Mucosa of stomach (tissue), 1 donor: ENCODE measurements at regions not wholly inside any gene's neighbourhood (a gene's known extent, or its start where the extent isn't known, plus 50 kb on each side); places are given as distances from the start of the nearest gene placed in this dataset.

Experiments
- H3K27me3 ChIP-seq: one replicate; pipeline ENCODE4 v1.7.0; 2013; ENCODE audit warnings: mild to moderate bottlenecking, low read length; ENCODE audit not compliant: control insufficient read depth, insufficient read depth
- H3K36me3 ChIP-seq: one replicate; pipeline ENCODE4 v1.7.0; 2013; ENCODE audit warnings: low read length; ENCODE audit not compliant: control insufficient read depth, insufficient read depth
- H3K4me1 ChIP-seq: one replicate; pipeline ENCODE4 v1.7.0; 2013; ENCODE audit warnings: mild to moderate bottlenecking, low read length; ENCODE audit not compliant: control insufficient read depth, insufficient read depth
- H3K4me3 ChIP-seq: one replicate; pipeline ENCODE4 v1.7.0; 2013; ENCODE audit warnings: low read length
- H3K9ac ChIP-seq: one replicate; pipeline ENCODE4 v1.7.0; 2013; ENCODE audit warnings: mild to moderate bottlenecking, low read length, moderate library complexity
- H3K9me3 ChIP-seq: one replicate; pipeline ENCODE4 v1.7.0; 2013; ENCODE audit warnings: mild to moderate bottlenecking, low read length, moderate library complexity; ENCODE audit not compliant: control insufficient read depth
- donor health status: Pancreatic carcinoma.

DNA sequence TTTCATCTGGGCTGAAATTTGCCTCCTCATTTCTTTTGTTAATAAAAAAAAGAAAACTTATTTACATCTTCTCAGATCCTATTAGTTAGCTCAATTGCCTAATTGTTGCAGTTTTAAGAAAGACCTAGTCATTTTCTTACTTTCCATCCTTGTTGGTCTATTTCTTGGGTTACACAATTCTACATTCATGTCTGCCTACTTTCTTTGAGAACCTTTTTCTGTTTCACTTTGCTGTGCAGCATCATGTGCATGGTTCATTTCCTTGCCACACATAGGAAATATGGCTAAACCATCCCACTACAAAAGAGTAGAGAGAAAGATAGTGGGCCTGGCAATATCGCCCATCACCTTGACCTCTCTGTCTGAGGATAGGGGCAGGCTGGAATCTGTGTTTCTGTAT is 780.7 kb upstream of the FANCL start:
- Histone ChIP-seq H3K9ac (no peak overlapping the region), H3K27me3 (no peaks in the 10 kb centered on the region), H3K9me3 (no peaks in the 10 kb centered on the region), H3K36me3 (no peaks in the 10 kb centered on the region), H3K4me3 (no peak overlapping the region), H3K4me1 (no peaks in the 10 kb centered on the region)

DNA sequence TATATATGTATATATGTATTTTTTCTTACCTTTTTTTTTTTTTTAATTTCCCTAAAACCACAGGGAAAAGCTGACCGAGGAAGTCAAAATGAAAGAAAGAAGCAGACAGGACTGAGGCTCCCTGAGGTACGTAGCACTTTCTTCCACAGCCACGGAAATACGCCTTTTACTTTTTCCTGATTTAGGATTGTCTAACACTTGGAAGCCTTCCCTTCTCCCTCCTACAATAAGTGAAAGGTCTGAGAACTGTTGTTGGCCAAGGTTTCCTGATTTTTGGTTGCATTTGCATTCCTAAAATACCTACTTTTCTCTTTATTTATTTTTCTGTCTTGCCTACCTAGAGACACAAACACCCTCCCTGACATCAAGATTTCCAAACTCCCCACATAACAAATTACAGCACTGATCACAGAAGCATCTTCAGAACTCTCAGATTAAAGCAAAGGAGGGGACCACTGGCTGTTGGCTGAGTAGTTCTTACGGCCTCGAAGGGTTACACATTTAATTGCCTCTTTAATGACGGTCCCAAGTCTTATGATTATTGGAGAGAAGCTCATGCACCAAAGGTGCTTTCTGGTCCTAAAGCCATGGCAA is 778.5 kb upstream of the FANCL start:
- Histone ChIP-seq H3K36me3 (no peaks in the 10 kb centered on the region), H3K27me3 (no peaks in the 10 kb centered on the region)

DNA sequence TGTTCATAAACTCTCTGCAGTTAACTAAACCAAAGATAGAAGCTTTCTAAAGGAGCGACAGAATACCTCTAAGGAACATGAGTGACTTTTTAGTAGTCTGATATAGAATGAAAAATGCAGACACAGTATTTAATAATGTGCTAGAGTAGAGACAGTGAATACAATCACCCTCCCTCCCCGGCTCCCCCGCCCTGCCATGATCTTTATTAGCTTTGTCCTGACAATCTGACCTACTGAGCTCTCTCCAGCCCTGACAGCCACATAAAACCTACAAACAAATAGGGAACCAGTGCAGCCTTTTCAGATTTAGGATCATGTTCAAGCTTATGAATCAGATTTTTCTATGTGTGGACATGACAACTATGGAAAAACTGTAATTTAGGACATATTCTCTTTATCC is 777.6 kb upstream of the FANCL start:
- no peaks in the 10 kb centered on the region for H3K4me1 ChIP-seq
- no peaks in the 10 kb centered on the region for H3K9me3 ChIP-seq
- no peak overlapping the region for H3K4me3 ChIP-seq
- H3K36me3 ChIP-seq = no peaks in the 10 kb centered on the region
- no peak overlapping the region for H3K9ac ChIP-seq
- H3K27me3 ChIP-seq = no peaks in the 10 kb centered on the region

More for the DNA sequence above, 778.5 kb upstream of the FANCL start:
- Histone ChIP-seq H3K9me3 (no peaks in the 10 kb centered on the region), H3K4me1 (no peaks in the 10 kb centered on the region), H3K4me3 (no peak overlapping the region), H3K9ac (no peak overlapping the region)

DNA sequence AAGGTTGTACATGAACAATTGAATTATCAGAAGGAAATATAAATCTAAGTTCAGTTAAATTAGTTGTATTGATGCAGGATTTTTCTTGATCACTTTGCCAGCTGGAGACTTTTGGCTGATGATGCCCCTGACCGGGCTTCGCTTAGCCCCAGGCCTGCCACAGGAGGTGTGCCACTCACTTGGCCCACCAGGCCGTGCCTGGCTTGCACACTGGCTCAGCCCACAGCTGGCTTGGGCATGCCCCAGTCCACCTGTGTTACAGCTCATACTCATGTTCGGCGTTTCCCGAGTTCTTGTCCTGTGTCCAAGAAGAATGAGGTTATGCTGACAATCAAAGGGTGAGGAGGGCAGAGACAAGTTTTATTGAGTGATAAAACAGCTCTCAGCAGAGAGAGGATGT is 773.9 kb upstream of the FANCL start:
- H3K4me1 ChIP-seq = no peaks in the 10 kb centered on the region
- H3K36me3 ChIP-seq = no peaks in the 10 kb centered on the region
- no peaks in the 10 kb centered on the region for H3K9me3 ChIP-seq
- H3K4me3 ChIP-seq = no peak overlapping the region
- H3K9ac ChIP-seq = no peak overlapping the region
- H3K27me3 ChIP-seq = no peaks in the 10 kb centered on the region

DNA sequence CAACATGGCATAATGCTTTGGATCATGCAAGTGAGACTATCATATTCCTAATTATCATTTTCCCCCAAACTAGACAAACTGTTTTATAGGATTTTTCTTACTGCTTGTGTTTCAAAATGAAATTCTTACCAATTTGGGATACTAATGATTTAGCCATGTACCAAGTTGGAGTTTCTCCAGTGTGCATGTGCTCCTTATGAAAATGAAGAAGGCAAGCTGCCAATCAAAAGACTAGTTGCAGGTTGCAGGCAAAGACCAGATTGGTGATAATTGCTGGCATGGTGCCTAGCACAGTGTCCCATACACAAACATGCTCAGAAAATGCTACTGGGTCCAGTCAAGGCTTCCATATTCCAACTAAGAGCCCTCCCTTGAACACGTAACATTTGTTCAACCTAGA is 771.8 kb upstream of the FANCL start:
- Histone ChIP-seq H3K36me3 (no peaks in the 10 kb centered on the region), H3K9me3 (no peaks in the 10 kb centered on the region), H3K9ac (no peak overlapping the region), H3K4me1 (no peaks in the 10 kb centered on the region), H3K27me3 (no peaks in the 10 kb centered on the region), H3K4me3 (no peak overlapping the region)

DNA sequence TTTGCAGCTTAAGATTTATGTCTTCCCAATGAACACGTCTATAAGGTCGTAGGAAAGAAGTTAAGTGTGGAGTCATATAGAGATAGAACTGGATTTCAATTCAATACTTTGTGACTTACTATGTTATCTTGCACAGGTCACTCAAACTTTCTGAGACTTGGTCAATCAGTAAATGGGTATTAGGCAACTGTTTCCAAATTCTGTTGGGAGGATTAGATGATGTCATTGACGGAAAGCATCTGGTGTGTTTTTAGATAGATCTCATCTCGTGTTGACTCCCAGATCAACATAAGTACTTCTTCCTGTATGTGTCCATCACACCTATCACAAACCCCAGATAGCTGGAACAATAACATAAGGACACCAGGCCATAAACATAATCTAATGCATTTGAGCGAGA is 771.1 kb upstream of the FANCL start:
- Histone ChIP-seq H3K27me3 (no peaks in the 10 kb centered on the region), H3K9me3 (no peaks in the 10 kb centered on the region), H3K4me1 (no peaks in the 10 kb centered on the region), H3K36me3 (no peaks in the 10 kb centered on the region), H3K4me3 (no peak overlapping the region), H3K9ac (no peak overlapping the region)

DNA sequence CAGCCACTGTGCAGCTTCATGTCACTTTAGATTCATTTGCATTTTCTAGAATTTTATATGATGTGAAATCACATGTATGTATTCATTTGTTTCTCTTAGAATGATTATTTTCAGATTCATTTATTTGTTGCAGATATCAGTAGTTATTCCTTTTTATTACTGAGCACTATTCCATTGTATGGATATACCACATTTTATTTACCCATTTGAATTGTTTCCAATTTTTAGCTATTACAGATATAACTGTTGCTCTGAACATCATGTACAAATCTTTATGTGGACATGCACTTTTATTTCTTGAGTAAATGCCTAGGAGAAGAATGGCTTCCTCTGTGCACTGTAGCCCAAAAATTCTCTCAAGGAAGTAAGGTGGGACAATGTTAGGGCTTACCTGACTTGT is 767.8 kb upstream of the FANCL start:
- H3K9me3 ChIP-seq = no peaks in the 10 kb centered on the region
- H3K36me3 ChIP-seq = no peaks in the 10 kb centered on the region
- H3K9ac ChIP-seq = no peak overlapping the region
- H3K27me3 ChIP-seq = no peaks in the 10 kb centered on the region
- no peak overlapping the region for H3K4me3 ChIP-seq
- H3K4me1 ChIP-seq = no peaks in the 10 kb centered on the region

DNA sequence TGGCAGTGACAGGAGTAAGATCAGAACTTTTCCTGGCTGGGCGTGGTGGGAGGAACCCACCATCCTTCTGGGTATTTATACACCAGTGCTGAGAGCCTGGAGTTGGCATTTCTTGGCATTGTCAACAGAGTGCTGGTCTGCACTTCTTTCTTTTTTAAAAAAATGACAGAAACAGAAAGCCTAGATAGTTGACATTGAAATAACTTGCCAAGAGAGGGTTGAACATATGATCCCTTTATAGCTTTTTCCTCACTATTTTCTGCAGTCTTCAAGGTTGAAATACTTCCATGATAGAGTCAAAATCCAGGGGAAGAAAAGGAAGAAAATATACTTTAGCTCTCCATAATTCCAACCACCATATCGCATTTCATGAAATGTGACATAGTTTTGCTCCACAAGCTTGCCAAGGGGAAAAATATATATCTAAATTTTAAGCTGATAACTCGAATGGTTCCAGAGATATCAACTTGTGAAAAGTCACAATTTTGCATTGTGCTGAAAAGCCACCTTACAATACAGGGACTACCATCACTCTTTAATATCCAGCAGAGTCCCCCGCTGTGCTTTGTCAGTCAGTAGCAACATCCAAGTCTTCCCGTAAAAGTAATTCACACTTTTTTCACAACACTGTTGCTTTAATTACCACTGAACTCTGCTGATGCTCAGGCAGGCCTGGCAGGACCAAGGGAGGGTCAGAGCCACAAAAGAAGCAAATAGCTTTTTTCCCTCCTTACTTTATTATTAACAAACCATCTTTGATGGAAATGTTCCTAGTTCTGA is 764.9 kb upstream of the FANCL start:
- H3K9me3 ChIP-seq = no peaks in the 10 kb centered on the region
- H3K27me3 ChIP-seq = no peaks in the 10 kb centered on the region
- no peak overlapping the region for H3K4me3 ChIP-seq
- H3K9ac ChIP-seq = no peak overlapping the region
- no peaks in the 10 kb centered on the region for H3K36me3 ChIP-seq
- no peaks in the 10 kb centered on the region for H3K4me1 ChIP-seq

DNA sequence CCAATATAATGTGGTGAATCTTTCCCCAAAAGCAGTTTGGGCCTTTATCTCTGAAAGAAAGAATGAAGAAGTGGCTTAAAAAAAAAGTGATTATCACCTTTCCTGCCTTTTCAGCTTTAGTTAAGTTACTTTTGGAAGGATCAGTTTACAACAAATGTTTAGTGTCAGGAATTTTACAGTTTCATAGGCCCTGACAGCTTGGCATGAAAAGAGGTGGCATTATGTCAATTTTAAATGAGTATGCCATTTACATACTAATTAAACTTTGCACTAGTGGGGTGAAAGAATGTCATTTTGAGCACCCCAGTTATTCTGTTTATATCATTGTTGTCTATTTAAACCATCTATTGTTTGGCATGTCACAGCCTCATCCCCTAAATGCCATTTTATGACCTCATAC is 763.5 kb upstream of the FANCL start:
- Histone ChIP-seq H3K36me3 (no peaks in the 10 kb centered on the region), H3K9ac (no peak overlapping the region), H3K4me3 (no peak overlapping the region), H3K27me3 (no peaks in the 10 kb centered on the region), H3K9me3 (no peaks in the 10 kb centered on the region), H3K4me1 (no peaks in the 10 kb centered on the region)

DNA sequence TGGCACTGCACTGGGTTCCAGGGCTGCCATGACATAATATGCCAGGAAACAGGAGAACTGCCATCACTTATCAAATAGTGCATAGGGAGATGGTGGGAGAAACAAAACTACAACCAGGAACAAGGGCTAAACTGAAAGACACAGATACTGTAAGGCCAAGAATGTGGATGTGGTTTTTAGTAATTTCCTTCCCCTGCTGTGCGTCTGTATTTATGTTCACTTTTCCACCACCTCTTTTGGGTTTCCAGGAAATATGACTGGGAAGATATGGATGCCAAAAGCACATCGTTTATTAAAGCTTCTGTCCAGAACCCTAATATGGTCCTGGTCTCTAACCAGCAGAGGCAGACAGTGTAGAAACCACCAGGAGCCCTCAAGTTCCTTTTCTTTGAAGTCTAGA is 759.7 kb upstream of the FANCL start:
- Histone ChIP-seq H3K4me3 (no peak overlapping the region), H3K36me3 (no peaks in the 10 kb centered on the region), H3K27me3 (no peaks in the 10 kb centered on the region), H3K4me1 (no peaks in the 10 kb centered on the region), H3K9ac (no peak overlapping the region), H3K9me3 (no peaks in the 10 kb centered on the region)

DNA sequence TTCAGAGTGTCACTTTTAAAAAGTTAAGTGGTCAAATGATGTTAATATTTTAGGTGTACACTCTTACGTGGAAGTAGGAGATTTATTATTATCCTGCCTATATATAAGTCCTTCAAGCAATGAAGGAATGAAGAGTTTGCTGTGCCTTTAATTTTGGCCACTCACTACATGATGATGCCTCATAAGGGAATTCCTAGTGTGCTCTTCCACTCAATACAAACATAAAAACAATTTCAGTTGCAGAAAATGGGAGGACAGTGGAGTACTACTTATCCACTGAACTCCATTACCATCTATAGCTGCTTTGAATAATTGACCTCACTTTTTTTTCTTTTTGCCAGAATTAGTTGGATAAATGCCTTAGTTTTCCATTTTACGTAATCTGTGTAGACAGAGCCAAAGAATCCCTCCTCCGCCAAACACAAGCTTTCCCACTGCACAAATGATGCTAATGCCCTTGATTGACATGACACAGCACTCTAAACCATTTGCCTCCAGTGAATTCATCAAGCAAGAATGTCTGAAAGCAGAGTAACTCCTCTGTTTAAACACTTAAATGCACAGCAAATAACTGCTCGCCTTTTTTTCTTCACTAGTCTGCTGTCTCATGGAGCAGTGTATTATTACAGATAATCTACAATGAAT is 751.1 kb upstream of the FANCL start:
- no peak overlapping the region for H3K4me3 ChIP-seq
- H3K27me3 ChIP-seq = no peaks in the 10 kb centered on the region
- H3K9ac ChIP-seq = no peak overlapping the region
- no peaks in the 10 kb centered on the region for H3K4me1 ChIP-seq
- H3K36me3 ChIP-seq = no peaks in the 10 kb centered on the region
- no peaks in the 10 kb centered on the region for H3K9me3 ChIP-seq

DNA sequence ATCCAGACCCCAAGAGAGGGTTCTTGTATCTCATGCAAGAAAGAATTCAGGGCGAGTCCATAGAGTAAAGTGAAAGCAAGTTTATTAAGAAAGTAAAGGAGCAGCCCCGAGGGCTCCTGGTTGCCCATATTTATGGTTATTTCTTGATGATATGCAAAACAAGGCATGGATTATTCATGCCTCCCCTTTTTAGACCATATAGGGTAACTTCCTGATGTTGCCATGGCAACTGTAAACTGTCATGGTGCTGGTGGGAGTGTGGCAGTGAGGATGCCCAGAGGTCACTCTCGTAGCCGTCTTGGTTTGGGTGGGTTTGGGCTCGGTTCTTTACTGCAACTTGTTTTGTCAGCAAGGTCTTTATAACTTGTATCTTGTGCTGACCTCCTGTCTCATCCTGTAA is 750.2 kb upstream of the FANCL start:
- no peaks in the 10 kb centered on the region for H3K9me3 ChIP-seq
- H3K9ac ChIP-seq = no peak overlapping the region
- no peaks in the 10 kb centered on the region for H3K27me3 ChIP-seq

More for the DNA sequence above, 750.2 kb upstream of the FANCL start:
- Histone ChIP-seq H3K4me3 (no peak overlapping the region), H3K36me3 (no peaks in the 10 kb centered on the region), H3K4me1 (no peaks in the 10 kb centered on the region)
